GM10248 (cell line): ENCODE measurements at regions not wholly inside any gene's neighbourhood (a gene's known extent, or its start where the extent isn't known, plus 50 kb on each side); places are given as distances from the start of the nearest gene placed in this dataset.

Experiments used
- CTCF ChIA-PET: fragments of 300-600 bp; sonication (Branson Sonifier 250); formaldehyde crosslinking; extraction: SDS; loops from one replicate; lab custom pipeline; 2021; ENCODE audit warnings: antibody characterized with exemption; lab: Yijun Ruan, JAX
- POLR2A ChIA-PET: fragments of 350-650 bp; sonication (Branson Sonifier 250); formaldehyde crosslinking; extraction: SDS; loops from one replicate; lab custom pipeline; 2020; ENCODE audit warnings: antibody characterized with exemption; lab: Yijun Ruan, JAX
- DNase-seq: peaks from one replicate; pipeline ENCODE4 v3.0.0; 2012; ENCODE audit errors: extremely low spot score
- CTCF ChIP-seq: IDR thresholded peaks from 2 replicates; pipeline ENCODE4 v1.5.1; 2012; ENCODE audit warnings: mild to moderate bottlenecking, low read depth; ENCODE audit errors: extremely low read depth, missing control alignments, control extremely low read depth

DNA sequence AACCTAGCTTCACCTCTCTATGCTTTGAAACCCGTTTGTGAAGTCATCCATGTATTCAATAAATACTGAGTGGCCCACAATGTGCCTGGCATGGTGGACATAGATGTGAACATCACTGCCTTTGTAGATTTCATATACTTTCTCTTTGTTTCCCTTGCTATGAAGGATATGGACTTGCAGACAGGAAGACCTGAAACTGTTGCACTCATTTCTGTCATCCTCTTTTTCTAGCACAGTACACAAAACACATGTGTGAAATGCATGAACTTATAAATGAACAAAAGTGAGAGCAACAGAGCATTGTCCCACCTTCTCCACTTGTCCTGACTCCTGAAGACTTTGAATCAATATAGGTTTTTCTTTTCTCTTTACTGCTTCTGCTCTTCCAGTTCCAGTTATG lies 249.4 kb upstream of the LINC00305 start:
- ChIA-PET CTCF (interaction anchor here (1.6 kb wide), 1 partner anchor 10 kb away, joined by 4 read pairs; no protein-coding TSS in a partner anchor), POLR2A (no interaction called here)
- TF ChIP-seq CTCF: no peak
- no peak for DNase-seq

GRCh38 chr18:64392202-64392601 lies 243.3 kb upstream of the LINC00305 start:
- ChIA-PET CTCF (no interaction called here), POLR2A (no interaction called here)
- no peak for TF ChIP-seq CTCF
- DNase-seq: no peak

DNA sequence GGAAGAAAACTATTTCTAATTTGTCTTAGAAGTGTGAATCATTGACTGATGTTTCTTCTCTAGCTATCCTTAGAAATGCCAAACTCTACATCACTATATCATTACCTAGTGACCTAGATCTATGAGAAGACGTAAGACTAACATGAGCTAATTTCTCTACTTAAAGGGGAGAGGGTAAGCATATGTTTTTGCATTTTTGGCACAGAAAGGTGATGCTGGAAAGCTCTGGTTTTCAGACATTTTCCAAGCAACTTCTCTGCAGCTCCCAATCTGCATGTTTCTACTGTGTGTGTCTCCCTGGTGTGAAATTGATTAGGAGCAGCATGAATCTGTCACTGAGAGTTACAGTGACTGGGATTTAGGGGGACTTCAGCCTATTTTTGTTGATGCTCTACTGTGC lies 235.2 kb upstream of the LINC00305 start:
- ChIA-PET POLR2A (no interaction called here), CTCF (interaction anchor here (1.7 kb wide), 1 partner anchor 25 kb away, joined by 5 read pairs; no protein-coding TSS in a partner anchor)
- DNase-seq: no peak
- no peak for TF ChIP-seq CTCF

DNA sequence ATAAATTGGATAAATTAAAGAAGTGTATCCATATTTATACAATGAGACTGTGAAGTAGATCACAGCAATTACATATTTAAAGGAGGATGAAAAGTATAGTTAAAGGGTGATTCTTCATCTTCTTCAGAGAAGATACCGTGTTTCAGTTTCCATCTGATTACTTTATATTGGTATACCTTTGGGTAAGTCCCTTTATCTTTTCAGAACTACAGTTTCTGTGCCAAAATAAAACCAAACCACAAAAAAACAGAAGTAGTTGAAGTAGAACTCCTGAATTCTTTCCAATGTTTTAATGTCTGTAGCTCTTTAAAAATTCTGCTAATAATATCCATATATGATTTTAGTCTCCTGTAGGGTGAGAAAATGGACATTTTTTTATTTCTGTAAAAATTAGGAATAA lies 231.2 kb upstream of the LINC00305 start:
- POLR2A ChIA-PET: no interaction called here
- peak; percentile 25 for DNase-seq
- CTCF ChIA-PET: interaction anchor here (1.7 kb wide), 1 partner anchor 26 kb away, joined by 4 read pairs; no protein-coding TSS in a partner anchor
- TF ChIP-seq CTCF: no peak

- TF ChIP-seq CTCF: no peak
- POLR2A ChIA-PET: no interaction called here
- no peak for DNase-seq
- CTCF ChIA-PET: no interaction called here
Measured at GRCh38 chr18:64379662-64380061, 230.8 kb upstream of the LINC00305 start.

DNA sequence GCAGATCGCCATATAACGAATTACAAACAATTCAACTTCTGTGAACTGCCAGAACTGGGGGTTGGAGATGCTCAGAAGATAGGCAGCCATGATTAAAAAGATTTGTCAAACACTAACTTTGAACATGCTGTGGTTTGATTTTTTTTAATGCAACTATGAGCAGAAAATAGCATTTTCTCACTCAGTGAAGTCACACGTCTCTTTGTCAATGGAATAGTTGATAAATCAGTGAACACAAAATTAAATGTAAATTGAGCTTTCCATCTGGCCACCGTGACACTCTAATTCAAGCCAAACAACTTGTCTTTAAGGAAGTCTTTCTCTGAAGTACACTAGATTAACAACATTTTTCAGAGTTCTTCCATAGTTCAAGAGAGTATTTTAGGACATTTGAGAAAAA lies 228.6 kb upstream of the LINC00305 start:
- no peak for DNase-seq
- ChIA-PET POLR2A (no interaction called here), CTCF (no interaction called here)
- no peak for TF ChIP-seq CTCF
